ENCODE measurements at regions not wholly inside any gene's neighbourhood (a gene's known extent, or its start where the extent isn't known, plus 50 kb on each side); places are given as distances from the start of the nearest gene placed in this dataset.
"Not testable (repeated sequence)": the region's sequence is repeated elsewhere in the genome, so short reads cannot be mapped to it uniquely, and the experiment has no call there.

DNA sequence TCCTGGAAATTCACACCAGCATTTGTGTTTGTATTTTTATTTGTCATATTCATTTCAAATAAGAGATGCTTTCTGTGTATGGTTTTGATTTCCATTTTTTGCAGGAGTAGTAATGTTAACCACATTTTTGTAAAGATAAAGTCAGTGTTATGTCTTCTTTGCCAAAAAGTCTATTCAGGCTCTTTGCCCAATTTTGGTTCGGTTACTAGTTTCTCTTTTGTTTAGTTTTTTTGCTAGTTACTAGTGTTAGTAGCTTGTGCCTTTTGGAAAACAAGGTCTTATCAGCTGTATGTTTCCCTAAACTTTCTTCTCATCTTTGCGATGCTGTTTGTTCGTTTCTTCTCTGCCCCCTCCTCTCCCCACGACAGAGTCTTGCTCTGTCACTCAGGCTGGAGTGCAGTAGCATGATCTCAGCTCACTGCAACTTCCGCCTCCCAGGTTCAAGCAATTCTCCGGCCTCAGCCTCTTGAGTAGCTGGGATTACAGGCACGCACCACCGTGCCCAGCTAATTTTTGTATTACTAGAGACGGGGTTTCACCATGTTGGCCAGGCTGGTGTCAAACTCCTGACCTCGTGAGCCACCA, 112.3 kb upstream of the GRK3 start:
- no peak for DNase-seq (ENCODE audit: low spot score)

GRCh38 chr22:25453058-25453457, 111.4 kb upstream of the GRK3 start:
- no peak for FAIRE-seq
- no peak for DNase-seq (ENCODE audit: low spot score)

More for the DNA sequence above, 112.3 kb upstream of the GRK3 start:
- FAIRE-seq: peak; percentile 75

GRCh38 chr22:25453557-25453956, 110.9 kb upstream of the GRK3 start:
- FAIRE-seq (peak; percentile 77), DNase-seq (ENCODE audit: low spot score) (no peak)

DNA sequence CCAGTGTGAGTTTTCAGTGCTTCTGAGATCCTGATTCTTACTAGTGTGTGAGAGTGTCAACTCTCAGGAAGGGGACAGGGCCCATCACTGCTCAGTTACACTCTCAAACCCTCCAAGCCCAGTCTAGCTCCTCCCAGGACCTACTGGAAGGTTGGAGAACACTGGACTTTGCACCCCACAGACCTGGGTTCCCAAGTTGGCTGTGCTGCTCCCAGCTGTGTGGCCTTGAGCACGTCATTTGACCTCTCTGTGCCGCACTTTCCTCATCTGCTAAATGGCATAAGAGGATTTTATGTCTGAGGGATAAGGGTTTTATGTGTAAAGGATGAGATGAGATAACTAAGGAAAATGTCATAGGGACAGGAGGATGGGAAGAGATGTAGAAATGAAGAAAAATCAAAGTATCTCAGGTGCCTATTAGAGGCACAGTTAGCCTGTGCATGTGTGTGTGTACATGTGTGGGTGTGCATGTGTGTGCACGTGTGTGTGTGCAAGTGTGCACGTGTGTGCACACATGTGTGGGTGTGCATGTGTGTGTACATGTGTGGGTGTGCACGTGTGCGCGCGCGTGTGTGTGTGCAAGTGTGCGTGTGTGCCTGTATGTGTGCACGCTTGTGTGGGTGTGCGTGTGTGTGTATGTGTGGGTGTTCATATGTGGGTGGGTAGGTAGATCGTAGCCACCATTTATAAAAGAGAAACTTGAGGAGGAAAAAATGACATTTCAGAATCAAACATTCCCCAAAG, 108.0 kb upstream of the GRK3 start:
- FAIRE-seq; DNase-seq (ENCODE audit: low spot score): not testable (repeated sequence)

DNA sequence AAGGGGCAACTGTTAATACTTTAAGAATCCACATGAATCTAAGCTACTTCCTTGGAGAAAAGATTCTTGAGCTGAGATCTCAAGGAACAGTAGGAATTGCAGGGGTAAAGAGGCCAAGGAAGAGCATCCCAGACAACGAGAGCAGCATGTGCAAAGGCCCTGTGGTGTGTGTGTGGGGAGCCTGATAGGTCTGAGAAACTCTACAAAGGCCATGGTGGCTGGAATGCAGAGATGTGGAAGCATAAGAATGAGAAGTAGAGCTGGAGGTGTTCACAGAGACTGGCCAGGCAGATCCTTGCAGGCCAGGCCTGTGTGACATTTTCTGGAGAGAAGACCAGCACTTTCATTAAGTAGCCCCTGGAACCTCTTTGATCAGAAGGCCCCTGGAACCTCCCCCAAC, 105.8 kb upstream of the GRK3 start:
- not testable (repeated sequence) for DNase-seq (ENCODE audit: low spot score)
- peak; percentile 94 for FAIRE-seq

DNA sequence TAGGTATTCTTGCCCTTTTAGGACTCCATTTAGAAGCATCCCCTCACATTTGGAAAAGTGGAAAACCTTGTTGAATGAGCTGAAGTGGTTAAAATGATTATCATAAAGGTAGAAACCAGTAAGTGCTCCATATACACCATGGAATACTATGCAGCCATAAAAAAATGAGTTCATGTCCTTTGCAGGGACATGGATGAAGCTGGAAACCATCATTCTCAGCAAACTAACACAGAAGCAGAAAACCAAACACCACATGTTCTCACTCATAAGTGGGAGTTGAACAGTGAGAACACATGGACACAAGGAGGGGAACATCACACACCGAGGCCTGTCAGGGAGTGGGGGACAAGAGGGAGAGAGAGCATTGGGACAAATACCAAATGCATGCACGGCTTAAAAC, 103.8 kb upstream of the GRK3 start:
- FAIRE-seq; DNase-seq (ENCODE audit: low spot score): not testable (repeated sequence)

DNA sequence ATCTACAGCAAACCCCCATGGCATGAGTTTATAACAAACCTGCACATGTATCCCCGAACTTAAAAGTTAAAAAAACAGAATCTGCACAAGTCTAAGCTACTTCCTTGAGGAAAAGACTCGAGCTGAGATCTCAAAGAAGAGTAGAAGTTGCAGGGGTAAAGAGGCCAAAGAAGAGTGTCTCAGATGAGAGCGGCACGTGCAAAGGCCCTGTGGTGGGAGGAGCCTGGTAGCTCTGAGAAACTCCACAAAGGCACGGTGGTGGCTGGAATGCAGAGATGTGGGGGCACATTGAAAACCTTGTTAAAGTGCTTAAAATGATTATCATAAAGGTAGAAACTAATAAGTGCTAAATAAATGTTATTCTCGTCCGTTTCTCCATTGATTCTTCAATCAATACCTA, 103.2 kb upstream of the GRK3 start:
- FAIRE-seq (no peak), DNase-seq (ENCODE audit: low spot score) (no peak)

- DNase-seq (ENCODE audit: low spot score) (peak; percentile 96), FAIRE-seq (peak; percentile 98)
Observed at GRCh38 chr22:25462474-25463346, 101.8 kb upstream of the GRK3 start.

GRCh38 chr22:25463347-25463628, 101.2 kb upstream of the GRK3 start:
- DNase-seq (ENCODE audit: low spot score); FAIRE-seq: not testable (repeated sequence)

DNA sequence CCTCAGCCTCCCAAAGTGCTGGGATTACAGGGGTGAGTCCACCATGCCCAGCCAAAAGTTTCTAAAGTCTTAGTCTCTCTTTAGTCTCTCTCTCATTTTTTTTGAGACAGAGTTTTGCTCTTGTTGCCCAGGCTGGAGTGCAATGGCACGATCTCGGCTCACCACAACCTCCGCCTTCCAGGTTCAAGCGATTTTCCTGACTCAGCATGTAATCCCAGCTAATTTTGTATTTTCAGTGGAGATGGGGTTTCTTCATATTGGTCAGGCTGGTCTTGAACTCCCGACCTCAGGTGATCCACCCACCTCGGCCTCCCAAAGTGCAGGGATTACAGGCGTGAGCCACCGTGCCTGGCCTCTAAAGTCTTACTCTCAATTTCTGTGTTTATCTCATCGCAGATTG, 100.1 kb upstream of the GRK3 start:
- not testable (repeated sequence) for FAIRE-seq; DNase-seq (ENCODE audit: low spot score)

- no peak for DNase-seq (ENCODE audit: low spot score)
- no peak for FAIRE-seq
Observed at GRCh38 chr22:25465949-25466348, 98.5 kb upstream of the GRK3 start.

DNA sequence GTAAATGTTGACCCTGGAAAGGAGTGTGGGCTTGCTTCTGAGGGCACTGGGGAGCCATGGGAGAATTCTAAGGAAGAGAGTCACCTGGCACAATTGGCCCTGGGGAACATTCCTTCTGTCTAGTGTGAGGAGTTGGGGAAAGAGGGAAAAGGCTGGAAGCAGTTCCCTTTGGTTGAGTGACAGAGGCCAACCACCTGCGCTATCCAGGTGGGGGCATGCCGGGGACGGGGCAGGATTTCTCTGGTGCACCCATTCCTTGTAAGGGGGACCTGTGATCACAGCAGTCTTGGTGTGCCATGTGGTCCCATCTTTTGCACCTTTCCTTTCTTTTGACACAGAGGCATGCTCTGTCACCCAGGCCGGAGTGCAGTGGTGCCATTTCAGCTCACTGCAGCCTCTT, 92.1 kb upstream of the GRK3 start:
- DNase-seq (ENCODE audit: low spot score) (no peak), FAIRE-seq (no peak)

- peak; percentile 62 for DNase-seq (ENCODE audit: low spot score)
- FAIRE-seq: peak; percentile 98
Observed at GRCh38 chr22:25475257-25476022, 89.0 kb upstream of the GRK3 start.

GRCh38 chr22:25477358-25477757, 87.1 kb upstream of the GRK3 start:
- DNase-seq (ENCODE audit: low spot score): no peak
- FAIRE-seq: peak; percentile 97

DNA sequence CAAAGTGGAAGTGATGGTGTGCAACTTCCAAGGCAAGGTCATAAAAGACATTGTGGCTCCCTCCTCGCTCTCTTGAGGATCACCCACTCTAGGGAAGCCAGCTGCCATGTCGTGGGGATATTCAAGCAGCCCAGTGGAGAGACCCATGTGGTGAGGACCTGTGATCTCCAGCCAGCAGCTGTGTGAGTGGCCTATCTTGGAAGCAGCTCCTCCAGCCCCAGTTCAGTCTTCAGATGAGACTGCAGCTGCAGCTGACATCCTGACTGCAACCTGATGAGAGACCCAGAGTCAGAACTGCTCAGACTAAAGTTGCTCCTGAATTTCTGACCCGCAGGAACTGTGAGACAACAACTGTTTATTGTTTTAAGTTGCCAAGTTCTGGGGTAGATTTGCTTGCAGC, 86.4 kb upstream of the GRK3 start:
- peak; percentile 95 for FAIRE-seq

GRCh38 chr22:25478528-25478927, 85.9 kb upstream of the GRK3 start:
- DNase-seq (ENCODE audit: low spot score) (no peak), FAIRE-seq (peak; percentile 74)

More for the DNA sequence above, 86.4 kb upstream of the GRK3 start:
- no peak for DNase-seq (ENCODE audit: low spot score)

DNA sequence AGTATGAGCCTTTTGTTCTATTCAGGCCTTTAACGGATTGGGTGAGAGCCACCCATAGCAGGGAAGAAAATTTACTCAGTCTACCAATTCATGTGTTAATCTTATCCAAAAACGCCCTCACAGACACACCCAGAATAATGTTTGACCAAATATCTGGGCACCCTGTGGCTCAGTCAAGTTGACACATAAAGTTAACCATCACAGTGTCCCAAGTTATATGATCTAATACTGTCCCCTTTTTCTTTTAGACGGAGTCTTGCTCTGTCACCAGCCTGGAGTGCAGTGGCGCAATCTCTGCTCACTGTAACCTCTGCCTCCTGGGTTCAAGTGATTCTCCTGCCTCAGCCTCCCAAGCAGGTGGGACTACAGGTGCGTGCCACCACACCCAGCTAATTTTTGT, 83.6 kb upstream of the GRK3 start:
- FAIRE-seq: peak; percentile 82
- DNase-seq (ENCODE audit: low spot score): not testable (repeated sequence)

- FAIRE-seq (peak; percentile 91), DNase-seq (ENCODE audit: low spot score) (no peak)
Observed at GRCh38 chr22:25482091-25482760, 82.2 kb upstream of the GRK3 start.

DNA sequence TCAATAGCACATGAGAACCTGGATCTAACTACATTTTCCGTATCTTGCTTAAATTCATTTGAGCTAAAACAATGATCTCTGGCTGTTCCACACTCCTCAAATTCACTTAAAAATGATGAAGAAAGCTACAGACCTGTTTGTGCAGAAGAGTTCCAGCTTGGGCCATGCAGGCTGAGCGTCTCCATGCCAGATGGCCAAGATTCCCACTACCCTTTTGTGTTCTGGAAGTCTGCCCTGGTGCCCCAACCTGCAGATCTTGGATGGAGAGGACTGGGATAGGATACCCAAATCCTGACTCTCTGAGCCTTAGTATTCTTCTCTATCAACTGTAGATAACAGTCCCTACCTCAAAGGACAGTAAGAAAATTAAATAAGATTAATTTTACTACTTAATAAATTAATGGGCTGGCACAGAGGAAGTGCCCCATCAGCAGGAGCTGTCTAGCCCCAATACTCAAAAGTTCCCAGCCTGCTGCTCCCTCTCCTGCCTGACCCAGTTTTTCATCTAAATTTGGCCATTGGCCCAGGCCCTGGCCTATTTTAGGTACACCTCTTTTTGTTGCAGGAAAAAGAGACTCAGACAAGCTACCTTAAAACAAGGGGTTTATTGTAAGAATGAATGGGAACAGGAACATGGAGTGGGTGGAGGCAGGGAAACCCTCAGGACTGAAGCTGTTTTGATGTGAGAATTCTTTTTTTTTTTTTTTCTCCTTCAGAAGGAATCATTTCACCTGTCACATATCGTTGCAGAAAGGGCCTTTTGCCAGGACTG, 81.4 kb upstream of the GRK3 start:
- DNase-seq (ENCODE audit: low spot score): no peak
- no peak for FAIRE-seq

- FAIRE-seq (no peak), DNase-seq (ENCODE audit: low spot score) (no peak)
Observed at GRCh38 chr22:25483931-25484330, 80.5 kb upstream of the GRK3 start.
